ENCODE measurements at regions not wholly inside any gene's neighbourhood (a gene's known extent, or its start where the extent isn't known, plus 50 kb on each side); places are given as distances from the start of the nearest gene placed in this dataset.
"Not testable (repeated sequence)": the region's sequence is repeated elsewhere in the genome, so short reads cannot be mapped to it uniquely, and the experiment has no call there.

DNA sequence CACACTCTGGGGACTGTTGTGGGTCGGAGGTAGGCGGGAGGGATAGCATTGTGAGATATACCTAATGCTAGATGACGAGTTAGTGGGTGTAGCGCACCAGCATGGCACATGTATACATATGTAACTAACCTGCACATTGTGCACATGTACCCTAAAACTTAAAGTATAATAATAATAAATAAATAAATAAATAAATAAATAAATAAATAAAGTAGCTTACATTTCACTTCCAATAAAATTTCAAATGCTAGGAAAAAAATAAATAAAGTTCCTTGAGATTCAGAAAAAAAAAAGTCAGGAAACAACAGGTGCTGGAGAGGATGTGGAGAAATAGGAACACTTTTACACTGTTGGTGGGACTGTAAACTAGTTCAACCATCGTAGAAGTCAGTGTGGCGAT is 353.5 kb upstream of the UBE2E2 start:
- not testable (repeated sequence) for DNase-seq (ENCODE audit: extremely low read depth in 1 of 11, low read depth in 9 of 11, low spot score in 4 of 11)

DNA sequence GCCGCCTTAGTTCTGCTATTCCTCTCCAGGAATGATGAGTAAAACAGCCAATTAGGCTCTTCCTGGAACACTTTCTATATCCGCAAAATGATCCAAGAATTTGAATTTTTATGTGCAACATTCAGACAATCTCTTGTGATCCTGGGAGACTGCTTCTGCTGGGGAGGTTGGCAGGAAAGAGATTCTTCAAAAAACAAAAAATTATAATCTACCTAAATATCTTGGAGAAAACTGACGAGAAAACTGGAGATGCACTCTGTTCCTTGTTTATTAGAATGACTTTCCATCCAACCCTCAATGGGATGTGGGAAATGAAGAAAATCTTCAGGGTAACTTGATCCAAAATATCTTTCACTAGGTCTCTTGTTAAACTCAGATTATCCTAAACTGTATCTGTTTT is 346.3 kb upstream of the UBE2E2 start:
- DNase-seq (ENCODE audit: extremely low read depth in 1 of 11, low read depth in 9 of 11, low spot score in 4 of 11) = no peak

- DNase-seq (ENCODE audit: extremely low read depth in 1 of 11, low read depth in 9 of 11, low spot score in 4 of 11) = no peak
These were observed 344.6 kb upstream of the UBE2E2 start for GRCh38 chr3:22858486-22858885.

GRCh38 chr3:22859618-22860017 is 343.5 kb upstream of the UBE2E2 start:
- DNase-seq (ENCODE audit: extremely low read depth in 1 of 11, low read depth in 9 of 11, low spot score in 4 of 11) = no peak

DNA sequence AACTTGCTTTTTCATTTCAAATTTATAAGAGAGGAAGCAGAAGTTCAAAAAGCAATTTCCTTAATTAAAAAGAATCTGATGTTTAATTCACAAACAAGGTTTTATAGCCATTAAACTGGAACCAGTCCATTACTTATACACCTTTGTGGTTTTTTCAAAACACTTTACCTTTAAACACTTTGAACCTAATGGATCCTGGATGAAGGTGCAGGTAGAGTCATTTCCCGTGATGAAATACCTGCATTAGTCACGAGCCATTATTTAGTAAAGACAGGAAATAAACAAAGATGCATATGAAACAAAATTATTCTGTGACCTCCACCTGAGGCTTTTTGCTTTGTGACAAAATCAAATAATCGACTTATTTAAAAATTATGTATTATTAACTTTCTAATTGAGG is 341.7 kb upstream of the UBE2E2 start:
- DNase-seq (ENCODE audit: extremely low read depth in 1 of 11, low read depth in 9 of 11, low spot score in 4 of 11) = no peak

- DNase-seq (ENCODE audit: extremely low read depth in 1 of 11, low read depth in 9 of 11, low spot score in 4 of 11) = no peak
These were observed 341.0 kb upstream of the UBE2E2 start for GRCh38 chr3:22862111-22862510.

DNA sequence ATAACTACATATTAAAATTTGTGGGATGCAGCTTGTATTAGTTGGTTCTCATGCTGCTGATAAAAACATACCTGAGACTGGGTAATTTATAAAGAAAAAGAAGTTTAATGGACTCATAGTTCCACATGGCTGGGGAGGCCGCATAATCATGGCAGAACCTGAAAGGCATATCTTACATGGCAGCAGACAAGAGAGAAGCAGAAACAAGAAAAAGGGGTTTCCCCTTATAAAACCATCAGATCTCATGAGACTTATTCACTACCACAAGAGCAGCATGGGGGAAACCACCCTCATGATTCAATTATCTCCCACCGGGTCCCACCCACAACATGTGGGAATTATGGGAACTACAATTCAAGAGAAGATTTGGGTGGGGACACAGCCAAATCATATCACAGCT is 320.3 kb upstream of the UBE2E2 start:
- DNase-seq (ENCODE audit: extremely low read depth in 1 of 11, low read depth in 9 of 11, low spot score in 4 of 11) = not testable (repeated sequence)

GRCh38 chr3:22885039-22885438 is 318.1 kb upstream of the UBE2E2 start:
- DNase-seq (ENCODE audit: extremely low read depth in 1 of 11, low read depth in 9 of 11, low spot score in 4 of 11) = no peak

- DNase-seq (ENCODE audit: extremely low read depth in 1 of 11, low read depth in 9 of 11, low spot score in 4 of 11) = no peak
These were observed 317.4 kb upstream of the UBE2E2 start for GRCh38 chr3:22885574-22886341.

DNA sequence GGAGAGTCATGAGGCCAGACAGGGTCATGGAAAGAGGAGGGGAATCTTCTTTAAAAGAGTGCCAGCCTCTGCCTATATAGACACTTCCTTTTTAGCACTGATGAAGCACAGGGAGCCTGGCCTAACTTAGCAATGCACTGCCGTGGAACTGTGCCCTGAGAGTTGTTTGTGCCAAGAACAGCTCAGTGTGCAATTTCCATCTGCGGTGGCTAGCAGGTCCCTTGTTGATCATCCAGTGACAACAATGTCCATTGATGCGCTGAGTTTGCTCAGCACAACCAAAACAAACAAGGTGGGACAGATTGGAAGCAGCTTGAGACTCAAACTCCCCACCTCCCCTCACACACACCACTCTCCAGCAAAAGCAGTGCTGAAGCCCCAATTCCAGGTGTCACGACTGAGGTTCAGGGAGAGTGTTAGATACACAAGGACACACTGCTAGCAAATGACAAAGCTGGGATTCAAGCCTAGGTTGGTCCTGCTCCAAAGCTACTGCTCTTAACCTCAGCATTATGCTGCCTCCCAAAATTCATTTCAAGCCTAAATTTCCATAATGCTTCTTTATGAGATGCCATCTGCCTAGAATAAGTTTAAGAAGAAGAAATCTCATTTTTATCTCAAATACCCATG is 316.6 kb upstream of the UBE2E2 start:
- no peak for DNase-seq (ENCODE audit: extremely low read depth in 1 of 11, low read depth in 9 of 11, low spot score in 4 of 11)

- DNase-seq (ENCODE audit: extremely low read depth in 1 of 11, low read depth in 9 of 11, low spot score in 4 of 11) = no peak
These were observed 315.3 kb upstream of the UBE2E2 start for GRCh38 chr3:22887664-22888291.

DNA sequence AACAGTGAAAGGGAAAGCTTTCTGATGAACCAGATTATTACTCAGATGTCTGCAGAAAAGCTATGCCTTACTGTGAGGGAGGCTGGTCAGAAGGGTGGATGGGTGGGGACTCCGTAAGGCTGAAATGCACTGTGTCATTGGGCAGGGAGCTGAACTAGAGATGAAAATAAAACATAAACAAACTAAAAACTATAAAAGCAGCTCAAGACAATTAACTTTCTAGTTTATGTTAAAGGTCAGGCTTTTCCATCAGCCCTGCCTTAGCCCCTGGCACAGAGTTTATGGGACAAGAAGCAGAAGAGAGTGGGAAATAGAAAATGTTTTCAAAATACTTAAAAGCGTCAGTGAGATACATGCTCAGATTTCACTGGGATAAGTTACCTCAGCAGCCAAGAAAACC is 310.0 kb upstream of the UBE2E2 start:
- no peak for DNase-seq (ENCODE audit: extremely low read depth in 1 of 11, low read depth in 9 of 11, low spot score in 4 of 11)

DNA sequence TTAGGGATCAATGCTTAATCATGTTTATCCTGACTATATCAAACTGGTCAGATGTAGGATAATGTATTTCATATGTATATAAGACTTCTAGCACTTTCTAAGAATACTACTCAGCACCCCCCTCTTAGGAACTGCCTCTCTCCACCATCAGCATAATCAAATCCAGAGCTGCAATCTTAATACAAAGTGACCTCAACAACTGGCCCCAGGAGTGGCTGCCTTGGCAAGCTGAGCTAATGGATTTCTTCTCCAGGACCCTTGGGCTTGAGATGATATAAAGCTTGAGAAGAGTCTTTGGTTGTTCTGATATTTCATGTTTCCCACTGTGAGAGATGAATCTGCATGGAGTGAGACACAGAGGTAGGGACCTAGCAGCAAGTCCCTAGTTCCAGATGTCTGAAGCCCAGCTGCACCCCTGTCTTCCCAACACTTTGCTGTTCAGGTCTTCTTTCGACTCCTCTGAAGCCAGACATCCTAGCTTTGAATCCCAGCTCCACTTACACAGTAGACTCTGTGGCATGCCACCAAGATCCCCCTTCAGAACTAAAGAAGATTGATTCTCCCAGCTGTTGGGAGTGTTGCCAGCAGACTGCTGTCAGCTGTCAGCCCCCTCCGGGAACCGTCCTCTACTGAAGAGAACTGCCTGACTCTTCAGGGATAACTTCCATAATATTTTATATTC is 309.3 kb upstream of the UBE2E2 start:
- DNase-seq (ENCODE audit: extremely low read depth in 1 of 11, low read depth in 9 of 11, low spot score in 4 of 11) = peak in 10 of 11 donors; percentile 15 to 42 (median 30)

- DNase-seq (ENCODE audit: extremely low read depth in 1 of 11, low read depth in 9 of 11, low spot score in 4 of 11) = no peak
These were observed 308.3 kb upstream of the UBE2E2 start for GRCh38 chr3:22894865-22895264.

DNA sequence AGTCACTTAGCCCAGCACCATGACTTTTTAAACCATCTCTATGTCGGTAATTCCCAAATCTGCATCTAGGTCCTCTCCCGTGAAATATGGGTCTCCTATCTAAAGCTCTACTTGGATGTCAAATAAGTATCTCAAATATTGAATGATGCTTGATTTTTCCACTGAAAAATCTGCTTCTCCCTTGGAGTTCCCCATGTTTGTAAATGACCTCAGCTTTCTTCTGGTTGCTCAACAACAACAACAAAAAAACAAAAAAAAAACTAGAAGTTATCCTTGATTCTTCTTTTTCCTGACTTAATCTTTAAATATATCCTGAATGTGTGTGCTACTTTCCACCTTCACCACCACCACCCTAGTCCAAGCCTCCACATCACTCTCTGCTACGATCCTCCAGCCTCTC is 307.5 kb upstream of the UBE2E2 start:
- no peak for DNase-seq (ENCODE audit: extremely low read depth in 1 of 11, low read depth in 9 of 11, low spot score in 4 of 11)

- no peak for DNase-seq (ENCODE audit: extremely low read depth in 1 of 11, low read depth in 9 of 11, low spot score in 4 of 11)
These were observed 304.6 kb upstream of the UBE2E2 start for GRCh38 chr3:22898558-22898957.

- no peak for DNase-seq (ENCODE audit: extremely low read depth in 1 of 11, low read depth in 9 of 11, low spot score in 4 of 11)
These were observed 303.7 kb upstream of the UBE2E2 start for GRCh38 chr3:22899441-22899840.

GRCh38 chr3:22900296-22900695 is 302.8 kb upstream of the UBE2E2 start:
- no peak for DNase-seq (ENCODE audit: extremely low read depth in 1 of 11, low read depth in 9 of 11, low spot score in 4 of 11)

DNA sequence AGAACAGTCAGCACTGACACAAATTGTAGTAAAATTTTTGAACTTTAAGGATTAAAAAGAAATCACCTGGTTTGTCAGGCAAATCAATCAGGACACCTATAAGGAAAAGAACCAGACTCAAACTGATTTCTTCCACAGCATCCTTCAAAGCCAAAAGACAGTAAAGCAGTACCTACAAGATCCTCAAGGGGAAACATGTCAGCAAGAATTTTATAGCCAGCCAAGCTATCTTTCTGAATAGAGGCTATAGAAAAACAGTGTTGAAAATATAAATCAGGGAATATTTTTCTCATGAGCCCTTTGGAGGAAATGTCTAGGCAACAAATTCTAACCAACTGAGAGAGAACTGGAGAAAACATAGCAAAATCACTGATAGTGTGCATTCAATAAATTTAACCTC is 301.4 kb upstream of the UBE2E2 start:
- no peak for DNase-seq (ENCODE audit: extremely low read depth in 1 of 11, low read depth in 9 of 11, low spot score in 4 of 11)
